Esophagus muscularis mucosa (tissue), 4 donors: ENCODE measurements at regions not wholly inside any gene's neighbourhood (a gene's known extent, or its start where the extent isn't known, plus 50 kb on each side); places are given as distances from the start of the nearest gene placed in this dataset.

Experiments
- CTCF ChIP-seq, 3 experiments: fragments of 200-600 bp in 2 of 3; fragments of 450-650 bp in 1 of 3; sonication (generic) in 2 of 3; IDR thresholded peaks; one replicate each; pipeline ENCODE4 v1.5.1; 2017 to 2019; ENCODE audit warnings: antibody characterized with exemption in 3 of 3, mild to moderate bottlenecking in 2 of 3, moderate library complexity in 1 of 3
- EP300 ChIP-seq: sonication (generic); formaldehyde crosslinking; IDR thresholded peaks from one replicate; pipeline ENCODE4 v1.6.1; 2017; ENCODE audit warnings: antibody characterized with exemption
- POLR2A ChIP-seq: fragments of 450-650 bp; IDR thresholded peaks from one replicate; pipeline ENCODE4 v1.6.1; 2017; ENCODE audit warnings: antibody characterized with exemption, moderate library complexity, mild to moderate bottlenecking, low read depth

DNA sequence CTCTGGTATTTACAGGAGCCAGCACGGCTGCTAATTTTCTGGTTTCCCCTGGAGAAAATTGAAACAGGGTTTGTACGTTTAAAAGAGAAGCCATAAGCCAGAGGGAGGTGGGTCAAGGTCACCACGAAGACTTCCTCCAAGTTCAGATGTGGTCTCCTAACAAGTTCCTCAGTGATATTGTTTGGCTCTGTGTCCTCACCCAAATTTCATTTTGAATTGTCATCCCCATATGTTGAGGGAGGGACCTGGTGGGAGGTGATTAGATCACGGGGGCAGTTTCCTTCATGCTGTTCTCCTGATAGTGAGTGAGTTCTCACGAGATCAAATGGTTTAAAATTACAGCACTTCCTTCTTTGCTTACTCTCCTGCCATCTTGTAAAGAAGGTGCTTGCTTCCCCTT, 295.4 kb upstream of the DAB1 start:
- no peak for TF ChIP-seq CTCF (IDR thresholded peaks at IDR 0.05)
- no peak for TF ChIP-seq POLR2A
- no peak for TF ChIP-seq EP300
